ENCODE measurements at regions not wholly inside any gene's neighbourhood (a gene's known extent, or its start where the extent isn't known, plus 50 kb on each side); places are given as distances from the start of the nearest gene placed in this dataset.

GRCh38 chr4:164212714-164213113, 541.2 kb upstream of the SMIM31 start:
- Histone ChIP-seq H3K36me3 (ENCODE audit: insufficient read depth, low read length) (no peaks in the 10 kb centered on the region), H3K27ac (ENCODE audit: low read length) (no peak overlapping the region), H3K79me2 (replicated peaks; ENCODE audit: insufficient read depth, low read length) (no peaks in the 10 kb centered on the region), H4K20me1 (ENCODE audit: insufficient read depth) (no peaks in the 10 kb centered on the region), H3K27me3 (ENCODE audit: insufficient read depth, low read depth, low read length) (no peaks in the 10 kb centered on the region), H3K9me2 (ENCODE audit: insufficient read depth, low read length) (no peaks in the 10 kb centered on the region), H3K4me3 (ENCODE audit: low read length) (no peak overlapping the region), H3F3A (ENCODE audit: insufficient read depth, low read length, poor library complexity, severe bottlenecking) (no peaks in the 10 kb centered on the region), H3K9me3 (ENCODE audit: low read length) (no peaks in the 10 kb centered on the region), H3K9ac (ENCODE audit: low read length) (no peak overlapping the region), H3K4me2 (ENCODE audit: low read length) (no peak overlapping the region), H2AFZ (ENCODE audit: low read depth, low read length) (no peak overlapping the region)
- TF ChIP-seq TAF1 (IDR thresholded peaks at IDR 0.05; ENCODE audit: low read depth) = no peak
- TF ChIP-seq EP300 (conservative IDR thresholded peaks at IDR 0.05; ENCODE audit: poor library complexity, severe bottlenecking) = no peak
- no peak for TF ChIP-seq RAD21 (conservative IDR thresholded peaks at IDR 0.05)
- no peak for TF ChIP-seq MXI1 (conservative IDR thresholded peaks at IDR 0.05; ENCODE audit: poor library complexity, severe bottlenecking)
- TF ChIP-seq REST (IDR thresholded peaks at IDR 0.05; ENCODE audit: borderline replicate concordance) = no peak
- no peak for TF ChIP-seq SMC3 (conservative IDR thresholded peaks at IDR 0.05; ENCODE audit: poor library complexity)
- TF ChIP-seq, protein P1, sequence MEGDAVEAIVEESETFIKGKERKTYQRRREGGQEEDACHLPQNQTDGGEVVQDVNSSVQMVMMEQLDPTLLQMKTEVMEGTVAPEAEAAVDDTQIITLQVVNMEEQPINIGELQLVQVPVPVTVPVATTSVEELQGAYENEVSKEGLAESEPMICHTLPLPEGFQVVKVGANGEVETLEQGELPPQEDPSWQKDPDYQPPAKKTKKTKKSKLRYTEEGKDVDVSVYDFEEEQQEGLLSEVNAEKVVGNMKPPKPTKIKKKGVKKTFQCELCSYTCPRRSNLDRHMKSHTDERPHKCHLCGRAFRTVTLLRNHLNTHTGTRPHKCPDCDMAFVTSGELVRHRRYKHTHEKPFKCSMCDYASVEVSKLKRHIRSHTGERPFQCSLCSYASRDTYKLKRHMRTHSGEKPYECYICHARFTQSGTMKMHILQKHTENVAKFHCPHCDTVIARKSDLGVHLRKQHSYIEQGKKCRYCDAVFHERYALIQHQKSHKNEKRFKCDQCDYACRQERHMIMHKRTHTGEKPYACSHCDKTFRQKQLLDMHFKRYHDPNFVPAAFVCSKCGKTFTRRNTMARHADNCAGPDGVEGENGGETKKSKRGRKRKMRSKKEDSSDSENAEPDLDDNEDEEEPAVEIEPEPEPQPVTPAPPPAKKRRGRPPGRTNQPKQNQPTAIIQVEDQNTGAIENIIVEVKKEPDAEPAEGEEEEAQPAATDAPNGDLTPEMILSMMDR (IDR thresholded peaks at IDR 0.05; ENCODE audit: poor library complexity, severe bottlenecking) = no peak
- TF ChIP-seq POLR2AphosphoS5 (IDR thresholded peaks at IDR 0.05) = no peak
- TF ChIP-seq EZH2 (IDR thresholded peaks at IDR 0.05; ENCODE audit: borderline replicate concordance, insufficient read depth, low read length, poor library complexity, severe bottlenecking) = no peak

GRCh38 chr4:164215113-164215741, 538.7 kb upstream of the SMIM31 start:
- H3K9me3 ChIP-seq (ENCODE audit: low read length) = no peaks in the 10 kb centered on the region
- no peak overlapping the region for H2AFZ ChIP-seq (ENCODE audit: low read depth, low read length)
- no peaks in the 10 kb centered on the region for H3K27me3 ChIP-seq (ENCODE audit: insufficient read depth, low read depth, low read length)
- no peak overlapping the region for H3K9ac ChIP-seq (ENCODE audit: low read length)
- no peak overlapping the region for H3K4me2 ChIP-seq (ENCODE audit: low read length)
- no peaks in the 10 kb centered on the region for H3K9me2 ChIP-seq (ENCODE audit: insufficient read depth, low read length)
- H4K20me1 ChIP-seq (ENCODE audit: insufficient read depth) = no peaks in the 10 kb centered on the region
- H3F3A ChIP-seq (ENCODE audit: insufficient read depth, low read length, poor library complexity, severe bottlenecking) = no peaks in the 10 kb centered on the region
- H3K4me3 ChIP-seq (ENCODE audit: low read length) = no peak overlapping the region
- H3K36me3 ChIP-seq (ENCODE audit: insufficient read depth, low read length) = no peaks in the 10 kb centered on the region
- no peaks in the 10 kb centered on the region for H3K79me2 ChIP-seq (replicated peaks; ENCODE audit: insufficient read depth, low read length)
- TF ChIP-seq EZH2 (IDR thresholded peaks at IDR 0.05; ENCODE audit: borderline replicate concordance, insufficient read depth, low read length, poor library complexity, severe bottlenecking) = no peak
- no peak for TF ChIP-seq POLR2AphosphoS5 (IDR thresholded peaks at IDR 0.05)
- no peak for TF ChIP-seq MXI1 (conservative IDR thresholded peaks at IDR 0.05; ENCODE audit: poor library complexity, severe bottlenecking)
- no peak for TF ChIP-seq RAD21 (conservative IDR thresholded peaks at IDR 0.05)
- no peak for TF ChIP-seq SMC3 (conservative IDR thresholded peaks at IDR 0.05; ENCODE audit: poor library complexity)
- TF ChIP-seq EP300 (conservative IDR thresholded peaks at IDR 0.05; ENCODE audit: poor library complexity, severe bottlenecking) = no peak
- TF ChIP-seq, protein P1 (IDR thresholded peaks at IDR 0.05; ENCODE audit: poor library complexity, severe bottlenecking) = no peak
- no peak for TF ChIP-seq TAF1 (IDR thresholded peaks at IDR 0.05; ENCODE audit: low read depth)
- TF ChIP-seq REST (IDR thresholded peaks at IDR 0.05; ENCODE audit: borderline replicate concordance) = no peak
- no peak overlapping the region for H3K27ac ChIP-seq (ENCODE audit: low read length)
